Panc1 (cell line): ENCODE measurements at regions not wholly inside any gene's neighbourhood (a gene's known extent, or its start where the extent isn't known, plus 50 kb on each side); places are given as distances from the start of the nearest gene placed in this dataset.

Experiments
- ATAC-seq: fragments of 200-7000 bp; cut with Tn5 transposase; 2 replicates; pipeline ENCODE4 v1.9.1; 2020; ENCODE audit warnings: mild to moderate bottlenecking, moderate library complexity
- BruUV-seq: library from RNA; stranded (reverse); fragments of 400-500 nt; replicated peaks from 2 replicates; lab custom pipeline; 2021; lab: Mats Ljungman, UMichigan
- CTCF ChIA-PET: fragments of 300-600 bp; sonication (Branson Sonifier 250); formaldehyde crosslinking; loops from one replicate; lab custom pipeline; 2022; ENCODE audit warnings: antibody characterized with exemption; lab: Charles Lee
- POLR2A ChIA-PET: fragments of 300-600 bp; sonication (Branson Sonifier 250); formaldehyde crosslinking; loops from one replicate; lab custom pipeline; 2022; ENCODE audit warnings: antibody characterized with exemption; lab: Charles Lee
- DNase-seq: peaks from one replicate; pipeline ENCODE4 v3.0.0-alpha.2; 2010; ENCODE audit warnings: low read depth, low spot score
- H3K27ac ChIP-seq: 2 replicates; pipeline ENCODE4 v1.5.1; 2011; ENCODE audit warnings: mild to moderate bottlenecking, low read length, inconsistent platforms
- H3K27me3 ChIP-seq: fragments of 200-500 bp; sonication (Bioruptor generic); 2 replicates; pipeline ENCODE4 v1.6.0; 2014; ENCODE audit warnings: low read length, inconsistent platforms; ENCODE audit not compliant: control insufficient read depth, insufficient read depth
- H3K36me3 ChIP-seq: fragments of 200-500 bp; sonication (Bioruptor generic); 2 replicates; pipeline ENCODE4 v1.5.1; 2014; ENCODE audit warnings: inconsistent platforms, mild to moderate bottlenecking, low read length, moderate library complexity; ENCODE audit not compliant: control insufficient read depth, insufficient read depth
- H3K4me1 ChIP-seq: 2 replicates; pipeline ENCODE4 v1.5.1; 2011; ENCODE audit warnings: inconsistent platforms, mild to moderate bottlenecking, low read length, moderate library complexity; ENCODE audit not compliant: control insufficient read depth, insufficient read depth
- H3K4me3 ChIP-seq, 2 experiments: 2 replicates each; pipeline ENCODE4 v1.5.1; 2011 to 2012; ENCODE audit warnings: low read depth in 2 of 2, low read length in 2 of 2, mild to moderate bottlenecking in 2 of 2, inconsistent platforms in 1 of 2, moderate library complexity in 1 of 2
- H3K9me3 ChIP-seq: fragments of 200-500 bp; sonication (Bioruptor generic); 2 replicates; pipeline ENCODE4 v1.5.1; 2014; ENCODE audit warnings: low read depth, mild to moderate bottlenecking, inconsistent platforms, low read length, moderate library complexity; ENCODE audit not compliant: control insufficient read depth, insufficient read depth
- POLR2AphosphoS5 ChIP-seq: IDR thresholded peaks from 2 replicates; pipeline ENCODE4 v1.6.1; 2012; ENCODE audit warnings: mild to moderate bottlenecking, low read depth, low read length, moderate library complexity
- SIN3A ChIP-seq: IDR thresholded peaks from 2 replicates; pipeline ENCODE4 v1.6.1; 2012; ENCODE audit warnings: low read depth, mild to moderate bottlenecking, low read length, moderate library complexity, borderline replicate concordance; ENCODE audit not compliant: insufficient read depth
- TCF7L2 ChIP-seq: IDR thresholded peaks from 2 replicates; pipeline ENCODE4 v1.6.1; 2011; ENCODE audit warnings: mild to moderate bottlenecking, low read depth, low read length, inconsistent platforms
- in situ Hi-C: cut with HindIII; loops from 2 replicates; pipeline ENCODE4 v1.10.0; 2016; ENCODE audit warnings: low sequenced_read_pairs, low pct_unique_long_range_greater_than_20kb
- intact Hi-C: fragments of 100-400 bp; cut with micrococcal nuclease; formaldehyde crosslinking; loops from one replicate; pipeline ENCODE4 v1.10.0; 2022; ENCODE audit not compliant: unreplicated experiment
- TF ChIP-seq, protein P1 (sequence below): fragments of 450-650 bp; IDR thresholded peaks from 2 replicates; pipeline ENCODE4 v1.5.1; 2017; ENCODE audit warnings: mild to moderate bottlenecking
- TF ChIP-seq, protein P2 (sequence below), 2 experiments: IDR thresholded peaks; 2 replicates each; pipeline ENCODE4 v1.6.1; 2011 to 2012; ENCODE audit warnings: low read depth in 2 of 2, control low read depth in 1 of 2, low read length in 1 of 2, mild to moderate bottlenecking in 1 of 2, moderate library complexity in 1 of 2; ENCODE audit not compliant: insufficient read depth in 1 of 2

DNA sequence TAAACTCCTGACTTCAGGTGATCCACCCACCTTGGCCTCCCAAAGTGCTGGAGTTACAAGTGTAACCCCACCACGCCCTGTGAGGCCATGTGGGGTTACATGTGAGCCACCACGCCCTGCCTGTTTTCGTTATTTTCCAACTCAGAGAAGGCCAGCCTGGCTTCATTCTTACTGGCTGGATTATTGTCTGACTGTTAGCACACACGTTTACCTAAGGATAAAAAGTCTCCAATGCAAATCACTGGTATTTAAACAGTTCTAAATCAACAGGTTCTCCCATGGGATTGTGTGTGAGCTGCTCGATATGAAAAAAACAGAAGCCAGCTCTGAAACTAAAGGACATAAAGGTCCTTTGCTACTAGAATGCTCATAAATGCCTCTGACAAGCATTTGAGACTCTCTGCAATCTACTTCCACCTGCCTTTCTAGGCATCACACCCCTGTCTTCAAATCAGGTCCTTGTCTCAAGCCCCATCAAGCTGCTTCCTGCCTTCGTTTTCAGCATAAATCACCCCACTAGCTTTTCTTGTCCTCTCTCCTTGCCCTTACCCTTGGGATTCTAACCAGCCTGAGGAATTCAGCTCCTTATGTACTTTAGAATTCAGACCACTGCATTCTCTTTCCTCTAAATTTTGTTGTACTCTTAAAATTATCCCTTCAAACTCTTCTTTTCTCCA lies 265.0 kb downstream of the DUSP6 start:
- Histone ChIP-seq H3K27me3 (no peaks in the 10 kb centered on the region), H3K9me3 (no peaks in the 10 kb centered on the region), H3K4me1 (no peaks in the 10 kb centered on the region), H3K4me3 (no peak overlapping the region), H3K27ac (no peak overlapping the region), H3K36me3 (no peaks in the 10 kb centered on the region)
- no peak for ATAC-seq
- no TSS peak for BruUV-seq
- no peak for DNase-seq
- POLR2A ChIA-PET, result no interaction called here
- CTCF ChIA-PET, result no interaction called here
- in situ Hi-C loops (no loop called here), intact Hi-C loops (no loop called here)
- no peak for TF ChIP-seq TCF7L2
- no peak for TF ChIP-seq SIN3A
- TF ChIP-seq, protein P1, sequence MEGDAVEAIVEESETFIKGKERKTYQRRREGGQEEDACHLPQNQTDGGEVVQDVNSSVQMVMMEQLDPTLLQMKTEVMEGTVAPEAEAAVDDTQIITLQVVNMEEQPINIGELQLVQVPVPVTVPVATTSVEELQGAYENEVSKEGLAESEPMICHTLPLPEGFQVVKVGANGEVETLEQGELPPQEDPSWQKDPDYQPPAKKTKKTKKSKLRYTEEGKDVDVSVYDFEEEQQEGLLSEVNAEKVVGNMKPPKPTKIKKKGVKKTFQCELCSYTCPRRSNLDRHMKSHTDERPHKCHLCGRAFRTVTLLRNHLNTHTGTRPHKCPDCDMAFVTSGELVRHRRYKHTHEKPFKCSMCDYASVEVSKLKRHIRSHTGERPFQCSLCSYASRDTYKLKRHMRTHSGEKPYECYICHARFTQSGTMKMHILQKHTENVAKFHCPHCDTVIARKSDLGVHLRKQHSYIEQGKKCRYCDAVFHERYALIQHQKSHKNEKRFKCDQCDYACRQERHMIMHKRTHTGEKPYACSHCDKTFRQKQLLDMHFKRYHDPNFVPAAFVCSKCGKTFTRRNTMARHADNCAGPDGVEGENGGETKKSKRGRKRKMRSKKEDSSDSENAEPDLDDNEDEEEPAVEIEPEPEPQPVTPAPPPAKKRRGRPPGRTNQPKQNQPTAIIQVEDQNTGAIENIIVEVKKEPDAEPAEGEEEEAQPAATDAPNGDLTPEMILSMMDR, result no peak
- TF ChIP-seq, protein P2, sequence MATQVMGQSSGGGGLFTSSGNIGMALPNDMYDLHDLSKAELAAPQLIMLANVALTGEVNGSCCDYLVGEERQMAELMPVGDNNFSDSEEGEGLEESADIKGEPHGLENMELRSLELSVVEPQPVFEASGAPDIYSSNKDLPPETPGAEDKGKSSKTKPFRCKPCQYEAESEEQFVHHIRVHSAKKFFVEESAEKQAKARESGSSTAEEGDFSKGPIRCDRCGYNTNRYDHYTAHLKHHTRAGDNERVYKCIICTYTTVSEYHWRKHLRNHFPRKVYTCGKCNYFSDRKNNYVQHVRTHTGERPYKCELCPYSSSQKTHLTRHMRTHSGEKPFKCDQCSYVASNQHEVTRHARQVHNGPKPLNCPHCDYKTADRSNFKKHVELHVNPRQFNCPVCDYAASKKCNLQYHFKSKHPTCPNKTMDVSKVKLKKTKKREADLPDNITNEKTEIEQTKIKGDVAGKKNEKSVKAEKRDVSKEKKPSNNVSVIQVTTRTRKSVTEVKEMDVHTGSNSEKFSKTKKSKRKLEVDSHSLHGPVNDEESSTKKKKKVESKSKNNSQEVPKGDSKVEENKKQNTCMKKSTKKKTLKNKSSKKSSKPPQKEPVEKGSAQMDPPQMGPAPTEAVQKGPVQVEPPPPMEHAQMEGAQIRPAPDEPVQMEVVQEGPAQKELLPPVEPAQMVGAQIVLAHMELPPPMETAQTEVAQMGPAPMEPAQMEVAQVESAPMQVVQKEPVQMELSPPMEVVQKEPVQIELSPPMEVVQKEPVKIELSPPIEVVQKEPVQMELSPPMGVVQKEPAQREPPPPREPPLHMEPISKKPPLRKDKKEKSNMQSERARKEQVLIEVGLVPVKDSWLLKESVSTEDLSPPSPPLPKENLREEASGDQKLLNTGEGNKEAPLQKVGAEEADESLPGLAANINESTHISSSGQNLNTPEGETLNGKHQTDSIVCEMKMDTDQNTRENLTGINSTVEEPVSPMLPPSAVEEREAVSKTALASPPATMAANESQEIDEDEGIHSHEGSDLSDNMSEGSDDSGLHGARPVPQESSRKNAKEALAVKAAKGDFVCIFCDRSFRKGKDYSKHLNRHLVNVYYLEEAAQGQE (IDR thresholded peaks at IDR 0.05; ENCODE audit: insufficient read depth in 1 of 2, low read depth in 2 of 2, low read length in 1 of 2), result no peak
- no peak for TF ChIP-seq POLR2AphosphoS5

DNA sequence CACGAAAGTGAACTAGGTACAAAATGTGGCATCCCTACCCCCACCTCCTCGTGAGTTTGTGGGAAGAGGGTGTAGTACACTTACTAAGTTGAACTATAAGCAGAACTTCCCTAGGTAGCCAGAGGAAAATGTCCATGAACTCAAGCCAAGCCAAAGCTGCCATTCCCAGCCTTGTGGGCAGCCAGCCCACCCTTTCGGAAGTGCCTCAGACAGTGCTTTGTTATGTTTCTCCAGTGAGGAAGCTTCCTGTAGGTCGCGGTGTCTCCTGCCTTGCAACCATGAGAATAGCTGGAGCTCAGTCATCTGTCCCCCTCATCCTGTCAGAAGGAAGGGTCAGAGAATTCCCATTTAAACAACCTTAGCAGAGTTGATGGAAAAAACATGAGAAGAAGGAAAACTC lies 266.9 kb downstream of the DUSP6 start:
- H3K27ac ChIP-seq, result no peak overlapping the region
- in situ Hi-C loops (no loop called here), intact Hi-C loops (no loop called here)
- no peaks in the 10 kb centered on the region for H3K27me3 ChIP-seq
- H3K4me1 ChIP-seq, result no peaks in the 10 kb centered on the region
- H3K9me3 ChIP-seq, result no peaks in the 10 kb centered on the region
- POLR2A ChIA-PET, result no interaction called here
- no peak for ATAC-seq
- no TSS peak for BruUV-seq
- no peak overlapping the region for H3K4me3 ChIP-seq
- H3K36me3 ChIP-seq, result no peaks in the 10 kb centered on the region
- CTCF ChIA-PET, result no interaction called here
- DNase-seq, result no peak
- TF ChIP-seq POLR2AphosphoS5, result no peak
- TF ChIP-seq, protein P1, result no peak
- TF ChIP-seq, protein P2 (IDR thresholded peaks at IDR 0.05; ENCODE audit: insufficient read depth in 1 of 2, low read depth in 2 of 2, low read length in 1 of 2), result no peak
- TF ChIP-seq SIN3A, result no peak
- TF ChIP-seq TCF7L2, result no peak
